ENCODE measurements at regions not wholly inside any gene's neighbourhood (a gene's known extent, or its start where the extent isn't known, plus 50 kb on each side); places are given as distances from the start of the nearest gene placed in this dataset.

GRCh38 chr13:85223883-85224656 is 575.1 kb downstream of the SLITRK6 start:
- TF ChIP-seq, protein P1, sequence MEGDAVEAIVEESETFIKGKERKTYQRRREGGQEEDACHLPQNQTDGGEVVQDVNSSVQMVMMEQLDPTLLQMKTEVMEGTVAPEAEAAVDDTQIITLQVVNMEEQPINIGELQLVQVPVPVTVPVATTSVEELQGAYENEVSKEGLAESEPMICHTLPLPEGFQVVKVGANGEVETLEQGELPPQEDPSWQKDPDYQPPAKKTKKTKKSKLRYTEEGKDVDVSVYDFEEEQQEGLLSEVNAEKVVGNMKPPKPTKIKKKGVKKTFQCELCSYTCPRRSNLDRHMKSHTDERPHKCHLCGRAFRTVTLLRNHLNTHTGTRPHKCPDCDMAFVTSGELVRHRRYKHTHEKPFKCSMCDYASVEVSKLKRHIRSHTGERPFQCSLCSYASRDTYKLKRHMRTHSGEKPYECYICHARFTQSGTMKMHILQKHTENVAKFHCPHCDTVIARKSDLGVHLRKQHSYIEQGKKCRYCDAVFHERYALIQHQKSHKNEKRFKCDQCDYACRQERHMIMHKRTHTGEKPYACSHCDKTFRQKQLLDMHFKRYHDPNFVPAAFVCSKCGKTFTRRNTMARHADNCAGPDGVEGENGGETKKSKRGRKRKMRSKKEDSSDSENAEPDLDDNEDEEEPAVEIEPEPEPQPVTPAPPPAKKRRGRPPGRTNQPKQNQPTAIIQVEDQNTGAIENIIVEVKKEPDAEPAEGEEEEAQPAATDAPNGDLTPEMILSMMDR (IDR thresholded peaks at IDR 0.05; ENCODE audit: low read length): no peak
- TF ChIP-seq EZH2 (IDR thresholded peaks at IDR 0.05; ENCODE audit: borderline replicate concordance, low read length): no peak
- H3K9me3 ChIP-seq (ENCODE audit: low read length): no peaks in the 10 kb centered on the region
- no peak overlapping the region for H3K27ac ChIP-seq (ENCODE audit: low read depth, low read length, poor library complexity, severe bottlenecking)
- H4K20me1 ChIP-seq (ENCODE audit: insufficient read depth, low read length): no peaks in the 10 kb centered on the region
- peaks cover 6% of the 10 kb centered on the region for H3K4me1 ChIP-seq (ENCODE audit: insufficient read depth, low read length, severe bottlenecking)
- no peaks in the 10 kb centered on the region for H3K9me2 ChIP-seq (ENCODE audit: low read depth, low read length)
- H2AFZ ChIP-seq (ENCODE audit: low read length): no peak overlapping the region
- H3K27me3 ChIP-seq (ENCODE audit: insufficient read depth, low read length): no peaks in the 10 kb centered on the region
- H3F3A ChIP-seq (ENCODE audit: insufficient read depth, low read length): no peaks in the 10 kb centered on the region
- no peak overlapping the region for H3K9ac ChIP-seq (ENCODE audit: low read length)
- H3K4me3 ChIP-seq (ENCODE audit: low read depth, low read length, poor library complexity, severe bottlenecking): no peak overlapping the region
- H3K4me2 ChIP-seq (ENCODE audit: low read length): no peak overlapping the region
- no peaks in the 10 kb centered on the region for H3K79me2 ChIP-seq (ENCODE audit: insufficient read depth, low read length)
- no peaks in the 10 kb centered on the region for H3K36me3 ChIP-seq (ENCODE audit: insufficient read depth, low read length)

- H3K9me2 ChIP-seq (ENCODE audit: low read depth, low read length): no peaks in the 10 kb centered on the region
- no peak overlapping the region for H3K9ac ChIP-seq (ENCODE audit: low read length)
- no peaks in the 10 kb centered on the region for H3K4me1 ChIP-seq (ENCODE audit: insufficient read depth, low read length, severe bottlenecking)
- no peaks in the 10 kb centered on the region for H3K27me3 ChIP-seq (ENCODE audit: insufficient read depth, low read length)
- no peak for TF ChIP-seq EZH2 (IDR thresholded peaks at IDR 0.05; ENCODE audit: borderline replicate concordance, low read length)
- TF ChIP-seq, protein P1 (IDR thresholded peaks at IDR 0.05; ENCODE audit: low read length): no peak
- no peak overlapping the region for H2AFZ ChIP-seq (ENCODE audit: low read length)
- H3K4me3 ChIP-seq (ENCODE audit: low read depth, low read length, poor library complexity, severe bottlenecking): no peak overlapping the region
- H3K9me3 ChIP-seq (ENCODE audit: low read length): no peaks in the 10 kb centered on the region
- H3F3A ChIP-seq (ENCODE audit: insufficient read depth, low read length): no peaks in the 10 kb centered on the region
- no peaks in the 10 kb centered on the region for H3K36me3 ChIP-seq (ENCODE audit: insufficient read depth, low read length)
- no peaks in the 10 kb centered on the region for H3K79me2 ChIP-seq (ENCODE audit: insufficient read depth, low read length)
- no peak overlapping the region for H3K27ac ChIP-seq (ENCODE audit: low read depth, low read length, poor library complexity, severe bottlenecking)
- no peak overlapping the region for H3K4me2 ChIP-seq (ENCODE audit: low read length)
- H4K20me1 ChIP-seq (ENCODE audit: insufficient read depth, low read length): no peaks in the 10 kb centered on the region
Observed at GRCh38 chr13:85216576-85216975, 582.6 kb downstream of the SLITRK6 start.

- Histone ChIP-seq H3K9me2 (ENCODE audit: low read depth, low read length) (no peaks in the 10 kb centered on the region), H3K79me2 (ENCODE audit: insufficient read depth, low read length) (no peaks in the 10 kb centered on the region), H3F3A (ENCODE audit: insufficient read depth, low read length) (no peaks in the 10 kb centered on the region), H3K27me3 (ENCODE audit: insufficient read depth, low read length) (no peaks in the 10 kb centered on the region), H3K9me3 (ENCODE audit: low read length) (no peaks in the 10 kb centered on the region), H2AFZ (ENCODE audit: low read length) (no peak overlapping the region), H3K4me2 (ENCODE audit: low read length) (no peak overlapping the region), H3K9ac (ENCODE audit: low read length) (no peak overlapping the region), H3K27ac (ENCODE audit: low read depth, low read length, poor library complexity, severe bottlenecking) (no peak overlapping the region), H3K36me3 (ENCODE audit: insufficient read depth, low read length) (no peaks in the 10 kb centered on the region), H3K4me3 (ENCODE audit: low read depth, low read length, poor library complexity, severe bottlenecking) (no peak overlapping the region), H3K4me1 (ENCODE audit: insufficient read depth, low read length, severe bottlenecking) (no peaks in the 10 kb centered on the region), H4K20me1 (ENCODE audit: insufficient read depth, low read length) (no peaks in the 10 kb centered on the region)
- TF ChIP-seq, protein P1 (IDR thresholded peaks at IDR 0.05; ENCODE audit: low read length): no peak
- no peak for TF ChIP-seq EZH2 (IDR thresholded peaks at IDR 0.05; ENCODE audit: borderline replicate concordance, low read length)
Observed at GRCh38 chr13:85212692-85213091, 586.5 kb downstream of the SLITRK6 start.
